ENCODE measurements at regions not wholly inside any gene's neighbourhood (a gene's known extent, or its start where the extent isn't known, plus 50 kb on each side); places are given as distances from the start of the nearest gene placed in this dataset.

- no peaks in the 10 kb centered on the region for H3F3A ChIP-seq (ENCODE audit: insufficient read depth, low read length)
- DNase-seq = no peak
- no peak overlapping the region for H3K27ac ChIP-seq (ENCODE audit: low read length)
Measured at GRCh38 chr19:31499281-31500196, 150.3 kb upstream of the TSHZ3 start.

GRCh38 chr19:31500197-31500830, 151.1 kb upstream of the TSHZ3 start:
- H3K4me1 ChIP-seq (ENCODE audit: low read length) = no peaks in the 10 kb centered on the region
- no peak overlapping the region for H2AFZ ChIP-seq (ENCODE audit: low read length)
- no peaks in the 10 kb centered on the region for H3K9me3 ChIP-seq (replicated peaks; ENCODE audit: insufficient read depth, low read length)
- no peaks in the 10 kb centered on the region for H4K20me1 ChIP-seq (ENCODE audit: insufficient read depth, low read length)
- H3K27ac ChIP-seq (ENCODE audit: low read length) = no peak overlapping the region
- TF ChIP-seq EZH2phosphoT487 (IDR thresholded peaks at IDR 0.05; ENCODE audit: low read length) (no peak), EZH2 (optimal IDR thresholded peaks at IDR 0.05; ENCODE audit: low read depth, low read length) (no peak), CTCF (IDR thresholded peaks at IDR 0.05; ENCODE audit: low read length) (no peak)
- H3K79me2 ChIP-seq (ENCODE audit: low read length) = no peaks in the 10 kb centered on the region
- no peaks in the 10 kb centered on the region for H3F3A ChIP-seq (ENCODE audit: insufficient read depth, low read length)
- H3K4me3 ChIP-seq (ENCODE audit: low read length) = no peak overlapping the region
- DNase-seq = no peak
- no peaks in the 10 kb centered on the region for H3K36me3 ChIP-seq (replicated peaks; ENCODE audit: insufficient read depth, low read length)
- H3K27me3 ChIP-seq (replicated peaks; ENCODE audit: insufficient read depth, low read length) = peaks cover 8% of the 10 kb centered on the region
- H3K9ac ChIP-seq (ENCODE audit: low read length) = no peak overlapping the region
- no peaks in the 10 kb centered on the region for H3K9me2 ChIP-seq (replicated peaks; ENCODE audit: insufficient read depth, low read length)
- H3K4me2 ChIP-seq (ENCODE audit: low read depth, low read length) = no peak overlapping the region

More at GRCh38 chr19:31499281-31500196, 150.3 kb upstream of the TSHZ3 start:
- Histone ChIP-seq H3K79me2 (ENCODE audit: low read length) (no peaks in the 10 kb centered on the region), H3K9me3 (replicated peaks; ENCODE audit: insufficient read depth, low read length) (no peaks in the 10 kb centered on the region), H3K4me2 (ENCODE audit: low read depth, low read length) (no peak overlapping the region), H3K4me1 (ENCODE audit: low read length) (no peaks in the 10 kb centered on the region), H3K36me3 (replicated peaks; ENCODE audit: insufficient read depth, low read length) (no peaks in the 10 kb centered on the region), H3K9ac (ENCODE audit: low read length) (no peak overlapping the region), H3K9me2 (replicated peaks; ENCODE audit: insufficient read depth, low read length) (no peaks in the 10 kb centered on the region), H4K20me1 (ENCODE audit: insufficient read depth, low read length) (no peaks in the 10 kb centered on the region), H2AFZ (ENCODE audit: low read length) (no peak overlapping the region), H3K27me3 (replicated peaks; ENCODE audit: insufficient read depth, low read length) (peaks cover 9% of the 10 kb centered on the region), H3K4me3 (ENCODE audit: low read length) (no peak overlapping the region)
- TF ChIP-seq EZH2phosphoT487 (IDR thresholded peaks at IDR 0.05; ENCODE audit: low read length) (no peak), CTCF (IDR thresholded peaks at IDR 0.05; ENCODE audit: low read length) (no peak), EZH2 (optimal IDR thresholded peaks at IDR 0.05; ENCODE audit: low read depth, low read length) (no peak)

- no peak for TF ChIP-seq EZH2 (optimal IDR thresholded peaks at IDR 0.05; ENCODE audit: low read depth, low read length)
- TF ChIP-seq CTCF (IDR thresholded peaks at IDR 0.05; ENCODE audit: low read length) = no peak
- TF ChIP-seq EZH2phosphoT487 (IDR thresholded peaks at IDR 0.05; ENCODE audit: low read length) = no peak
- H3K4me1 ChIP-seq (ENCODE audit: low read length) = no peaks in the 10 kb centered on the region
- no peaks in the 10 kb centered on the region for H3F3A ChIP-seq (ENCODE audit: insufficient read depth, low read length)
- H3K27me3 ChIP-seq (replicated peaks; ENCODE audit: insufficient read depth, low read length) = peaks cover 9% of the 10 kb centered on the region
- no peak overlapping the region for H3K4me2 ChIP-seq (ENCODE audit: low read depth, low read length)
- no peaks in the 10 kb centered on the region for H3K9me2 ChIP-seq (replicated peaks; ENCODE audit: insufficient read depth, low read length)
- no peak overlapping the region for H3K4me3 ChIP-seq (ENCODE audit: low read length)
- no peaks in the 10 kb centered on the region for H3K79me2 ChIP-seq (ENCODE audit: low read length)
- no peaks in the 10 kb centered on the region for H4K20me1 ChIP-seq (ENCODE audit: insufficient read depth, low read length)
- no peak for DNase-seq
- no peak overlapping the region for H2AFZ ChIP-seq (ENCODE audit: low read length)
- H3K36me3 ChIP-seq (replicated peaks; ENCODE audit: insufficient read depth, low read length) = no peaks in the 10 kb centered on the region
- no peaks in the 10 kb centered on the region for H3K9me3 ChIP-seq (replicated peaks; ENCODE audit: insufficient read depth, low read length)
- no peak overlapping the region for H3K27ac ChIP-seq (ENCODE audit: low read length)
- H3K9ac ChIP-seq (ENCODE audit: low read length) = no peak overlapping the region
Measured at GRCh38 chr19:31500946-31501345, 151.7 kb upstream of the TSHZ3 start.

Measured in MM.1S (cell line).